HEK293T (cell line): ENCODE measurements at regions not wholly inside any gene's neighbourhood (a gene's known extent, or its start where the extent isn't known, plus 50 kb on each side); places are given as distances from the start of the nearest gene placed in this dataset.

Experiments used
- CTCF ChIA-PET: fragments of 350-600 bp; formaldehyde crosslinking; extraction: SDS; loops from one replicate; lab custom pipeline; 2021; ENCODE audit warnings: antibody characterized with exemption, inconsistent platforms; lab: Yijun Ruan, JAX
- POLR2A ChIA-PET: fragments of 350-600 bp; formaldehyde crosslinking; extraction: SDS; loops from one replicate; lab custom pipeline; 2020; ENCODE audit warnings: antibody characterized with exemption, inconsistent platforms; lab: Yijun Ruan, JAX
- DNase-seq: peaks from one replicate; pipeline ENCODE4 v3.0.0; 2012; ENCODE audit warnings: mixed read lengths; ENCODE audit errors: extremely low spot score
- ARNT ChIP-seq: fragments of 450-650 bp; IDR thresholded peaks from 2 replicates; pipeline ENCODE4 v1.6.1; 2017; ENCODE audit warnings: mild to moderate bottlenecking
- BHLHE40 ChIP-seq: fragments of 450-650 bp; IDR thresholded peaks from 2 replicates; pipeline ENCODE4 v1.6.1; 2016; ENCODE audit warnings: mild to moderate bottlenecking, moderate library complexity, borderline replicate concordance
- CTBP1 ChIP-seq: fragments of 450-650 bp; IDR thresholded peaks from 2 replicates; pipeline ENCODE4 v1.6.1; 2016; ENCODE audit warnings: borderline replicate concordance
- ELF4 ChIP-seq: fragments of 450-650 bp; IDR thresholded peaks from 2 replicates; pipeline ENCODE4 v1.6.1; 2017; ENCODE audit warnings: antibody characterized with exemption
- FOXA1 ChIP-seq: fragments of 450-650 bp; IDR thresholded peaks from 2 replicates; pipeline ENCODE4 v1.6.1; 2016; ENCODE audit warnings: mild to moderate bottlenecking
- FOXK2 ChIP-seq: fragments of 450-650 bp; IDR thresholded peaks from 2 replicates; pipeline ENCODE4 v1.6.1; 2016; ENCODE audit warnings: mild to moderate bottlenecking
- FOXM1 ChIP-seq: fragments of 450-650 bp; IDR thresholded peaks from 2 replicates; pipeline ENCODE4 v1.6.1; 2017; ENCODE audit warnings: mild to moderate bottlenecking, borderline replicate concordance
- HDGF ChIP-seq: fragments of 450-650 bp; IDR thresholded peaks from 2 replicates; pipeline ENCODE4 v1.6.1; 2017; ENCODE audit warnings: antibody characterized with exemption, borderline replicate concordance
- L3MBTL2 ChIP-seq: fragments of 450-650 bp; conservative IDR thresholded peaks from 2 replicates; pipeline ENCODE4 v1.6.1; 2016; ENCODE audit warnings: mild to moderate bottlenecking
- LEF1 ChIP-seq: fragments of 450-650 bp; IDR thresholded peaks from 2 replicates; pipeline ENCODE4 v1.6.1; 2017; ENCODE audit warnings: mild to moderate bottlenecking, borderline replicate concordance
- NFRKB ChIP-seq: fragments of 450-650 bp; IDR thresholded peaks from 2 replicates; pipeline ENCODE4 v1.6.1; 2016; ENCODE audit warnings: mild to moderate bottlenecking, moderate library complexity
- SP1 ChIP-seq: fragments of 450-650 bp; IDR thresholded peaks from 2 replicates; pipeline ENCODE4 v1.6.1; 2017
- SUZ12 ChIP-seq: fragments of 450-650 bp; IDR thresholded peaks from 2 replicates; pipeline ENCODE4 v1.6.1; 2016; ENCODE audit warnings: mild to moderate bottlenecking
- TARDBP ChIP-seq: fragments of 450-650 bp; IDR thresholded peaks from 2 replicates; pipeline ENCODE4 v1.6.1; 2016
- ZNF384 ChIP-seq: fragments of 450-650 bp; IDR thresholded peaks from 2 replicates; pipeline ENCODE4 v1.6.1; 2016
- TF ChIP-seq, protein P1 (sequence below): fragments of 450-650 bp; IDR thresholded peaks from 2 replicates; pipeline ENCODE4 v1.6.1; 2016

DNA sequence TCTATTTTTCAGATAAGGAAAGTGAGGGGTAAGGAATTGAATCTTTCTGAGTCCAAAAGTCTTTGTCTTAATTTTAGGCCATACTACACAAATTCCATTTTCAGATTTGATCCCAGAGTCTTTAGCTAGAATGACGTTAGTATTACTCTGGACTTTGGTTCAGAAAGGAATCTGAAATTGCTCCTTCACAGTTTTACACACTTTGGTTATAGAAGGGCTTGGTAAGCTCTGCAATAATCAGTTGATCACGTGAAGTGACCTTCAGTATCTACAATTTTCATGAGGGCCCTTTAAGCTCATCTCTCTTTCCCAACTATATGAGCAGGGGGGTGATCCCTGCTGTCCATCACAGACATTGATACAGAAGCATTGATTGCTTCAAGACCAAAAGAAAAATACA, 103.4 kb upstream of the ESRRG start:
- ChIA-PET POLR2A (no interaction called here), CTCF (interaction anchor here (0.6 kb wide), 1 partner anchor 223 kb away, joined by 3 read pairs; no protein-coding TSS in a partner anchor)
- DNase-seq = no peak
- TF ChIP-seq ELF4 (no peak), ARNT (no peak), SUZ12 (no peak), L3MBTL2 (no peak), FOXM1 (no peak), NFRKB (no peak), TARDBP (no peak), LEF1 (no peak), SP1 (no peak), HDGF (no peak), FOXA1 (no peak), FOXK2 (no peak), CTBP1 (no peak), BHLHE40 (no peak), ZNF384 (no peak)
- TF ChIP-seq, protein P1, sequence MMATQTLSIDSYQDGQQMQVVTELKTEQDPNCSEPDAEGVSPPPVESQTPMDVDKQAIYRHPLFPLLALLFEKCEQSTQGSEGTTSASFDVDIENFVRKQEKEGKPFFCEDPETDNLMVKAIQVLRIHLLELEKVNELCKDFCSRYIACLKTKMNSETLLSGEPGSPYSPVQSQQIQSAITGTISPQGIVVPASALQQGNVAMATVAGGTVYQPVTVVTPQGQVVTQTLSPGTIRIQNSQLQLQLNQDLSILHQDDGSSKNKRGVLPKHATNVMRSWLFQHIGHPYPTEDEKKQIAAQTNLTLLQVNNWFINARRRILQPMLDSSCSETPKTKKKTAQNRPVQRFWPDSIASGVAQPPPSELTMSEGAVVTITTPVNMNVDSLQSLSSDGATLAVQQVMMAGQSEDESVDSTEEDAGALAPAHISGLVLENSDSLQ = no peak

DNA sequence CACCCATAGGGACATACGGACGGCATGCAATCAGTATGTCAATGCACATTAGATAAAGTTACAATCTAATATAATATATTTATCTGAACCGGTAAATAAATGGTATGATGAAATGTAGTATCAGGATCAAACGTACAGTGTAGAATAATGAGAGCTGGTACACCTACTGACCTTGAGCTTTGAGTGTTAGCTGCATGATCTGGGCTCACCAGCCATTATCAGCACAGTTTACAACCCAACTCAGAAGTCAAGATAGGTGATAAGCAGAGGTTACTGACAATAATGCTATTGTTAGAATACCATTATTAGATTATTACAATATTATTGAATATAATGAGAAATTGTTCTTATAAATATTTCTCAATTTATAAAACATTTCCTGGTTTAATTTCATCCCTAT, 103.0 kb upstream of the ESRRG start:
- no peak for DNase-seq
- no peak for TF ChIP-seq LEF1
- no peak for TF ChIP-seq SUZ12
- no peak for TF ChIP-seq HDGF
- no peak for TF ChIP-seq ARNT
- no peak for TF ChIP-seq SP1
- no peak for TF ChIP-seq FOXK2
- TF ChIP-seq L3MBTL2 = no peak
- TF ChIP-seq ELF4 = no peak
- no peak for TF ChIP-seq FOXA1
- TF ChIP-seq BHLHE40 = no peak
- no peak for TF ChIP-seq TARDBP
- TF ChIP-seq, protein P1 = no peak
- TF ChIP-seq FOXM1 = no peak
- TF ChIP-seq NFRKB = no peak
- TF ChIP-seq ZNF384 = no peak
- no peak for TF ChIP-seq CTBP1
- CTCF ChIA-PET = interaction anchor here (0.6 kb wide), 1 partner anchor 223 kb away, joined by 3 read pairs; no protein-coding TSS in a partner anchor
- POLR2A ChIA-PET = no interaction called here

DNA sequence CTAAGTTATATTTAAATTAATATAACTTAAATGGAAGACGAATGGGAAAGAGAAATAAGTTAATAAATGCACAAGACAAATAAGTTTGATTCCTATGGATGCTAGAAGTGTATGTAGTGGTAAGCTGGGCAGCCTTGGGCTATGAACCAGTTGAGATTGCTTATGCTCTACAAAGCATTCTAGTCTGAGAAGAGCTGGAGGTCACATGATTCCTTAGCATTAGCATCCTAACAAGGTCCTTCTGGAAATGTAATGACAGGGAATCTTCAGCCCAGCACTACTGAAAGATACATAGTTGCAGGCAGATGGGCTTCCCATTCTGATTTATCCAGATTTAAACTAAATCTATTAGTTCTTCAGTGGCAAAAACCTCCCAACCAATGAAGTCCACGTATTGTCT, 102.3 kb upstream of the ESRRG start:
- TF ChIP-seq ARNT (no peak), ZNF384 (no peak), FOXM1 (no peak), SUZ12 (no peak), FOXA1 (no peak), L3MBTL2 (no peak), BHLHE40 (no peak), LEF1 (no peak), NFRKB (no peak), HDGF (no peak), TARDBP (no peak), CTBP1 (no peak)
- TF ChIP-seq, protein P1 = no peak
- CTCF ChIA-PET = no interaction called here
- POLR2A ChIA-PET = no interaction called here
- DNase-seq = no peak

DNA sequence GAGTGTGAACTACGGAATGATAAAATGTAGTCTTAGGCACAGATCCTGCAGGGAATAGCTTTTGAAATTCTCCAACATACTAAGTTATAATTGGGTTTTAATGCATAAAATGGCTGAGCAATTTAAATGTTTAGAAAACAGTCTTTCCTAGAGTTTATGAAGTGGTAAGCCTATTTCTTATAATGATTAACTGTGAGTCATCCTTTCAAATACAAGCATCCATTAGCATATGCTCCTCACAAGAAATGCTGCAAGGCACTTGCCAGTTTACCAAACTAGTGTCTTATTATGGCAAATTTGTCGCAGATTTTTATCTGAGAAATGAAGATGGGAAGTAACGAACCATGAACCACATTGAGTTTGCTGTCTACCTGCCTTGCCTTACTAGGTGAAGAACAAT, 101.3 kb upstream of the ESRRG start:
- ChIA-PET CTCF (no interaction called here), POLR2A (no interaction called here)
- DNase-seq = no peak
- TF ChIP-seq CTBP1 = no peak
- no peak for TF ChIP-seq L3MBTL2
- TF ChIP-seq LEF1 = no peak
- no peak for TF ChIP-seq SUZ12
- TF ChIP-seq NFRKB = no peak
- TF ChIP-seq ELF4 = no peak
- TF ChIP-seq ARNT = no peak
- TF ChIP-seq HDGF = no peak
- TF ChIP-seq FOXK2 = no peak
- TF ChIP-seq, protein P1 = no peak
- no peak for TF ChIP-seq FOXA1
- TF ChIP-seq SP1 = no peak
- TF ChIP-seq ZNF384 = no peak
- TF ChIP-seq BHLHE40 = no peak
- no peak for TF ChIP-seq FOXM1
- no peak for TF ChIP-seq TARDBP

DNA sequence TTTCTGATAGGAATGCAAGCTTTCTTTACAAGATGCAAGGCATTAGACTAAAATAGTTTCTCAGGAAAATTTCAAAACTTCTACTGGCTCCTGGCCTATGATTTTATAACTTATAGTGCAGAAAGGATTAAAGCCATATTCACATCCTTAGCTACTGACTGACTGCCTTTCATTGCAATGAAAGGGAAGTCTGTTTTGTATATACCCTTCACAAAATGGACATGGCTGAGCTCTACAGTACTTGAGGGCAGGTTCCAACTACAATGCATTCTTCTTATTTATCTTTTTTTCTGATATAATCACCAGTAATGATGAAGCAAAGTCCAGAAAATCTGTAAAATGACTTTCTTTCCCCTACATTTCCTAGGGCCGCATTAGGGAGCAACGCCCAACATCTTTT, 100.5 kb upstream of the ESRRG start:
- ChIA-PET POLR2A (no interaction called here), CTCF (no interaction called here)
- no peak for DNase-seq
- TF ChIP-seq ZNF384 (no peak), ELF4 (no peak), HDGF (no peak), NFRKB (no peak), LEF1 (no peak), SP1 (no peak), FOXM1 (no peak), TARDBP (no peak), L3MBTL2 (no peak), FOXK2 (no peak), BHLHE40 (no peak), SUZ12 (no peak), ARNT (no peak), CTBP1 (no peak), FOXA1 (no peak)
- TF ChIP-seq, protein P1 = no peak
